HepG2 (cell line): ENCODE measurements at regions not wholly inside any gene's neighbourhood (a gene's known extent, or its start where the extent isn't known, plus 50 kb on each side); places are given as distances from the start of the nearest gene placed in this dataset.

Experiments
- CCAR2 ChIP-seq: fragments of 200-400 bp; formaldehyde crosslinking; optimal IDR thresholded peaks from 2 replicates; pipeline ENCODE3; 2018; ENCODE audit warnings: low read depth, mild to moderate bottlenecking, low read length, moderate library complexity
- DPF2 ChIP-seq: sonication (generic); formaldehyde crosslinking; IDR thresholded peaks from 2 replicates; pipeline ENCODE4 v1.4.0; 2020; ENCODE audit warnings: mild to moderate bottlenecking, low read depth, missing genetic modification reagents, borderline replicate concordance
- EZH2 ChIP-seq: conservative IDR thresholded peaks from 2 replicates; pipeline ENCODE4 v1.6.1; 2012; ENCODE audit warnings: mild to moderate bottlenecking, low read depth, low read length, moderate library complexity
- TRIM24 ChIP-seq: sonication (generic); formaldehyde crosslinking; IDR thresholded peaks from 2 replicates; pipeline ENCODE4 v1.8.0; 2022; ENCODE audit warnings: mild to moderate bottlenecking, missing genetic modification reagents
- ZNF768 ChIP-seq: sonication (generic); formaldehyde crosslinking; IDR thresholded peaks from 2 replicates; pipeline ENCODE4 v1.4.0; 2020; ENCODE audit warnings: missing genetic modification reagents

DNA sequence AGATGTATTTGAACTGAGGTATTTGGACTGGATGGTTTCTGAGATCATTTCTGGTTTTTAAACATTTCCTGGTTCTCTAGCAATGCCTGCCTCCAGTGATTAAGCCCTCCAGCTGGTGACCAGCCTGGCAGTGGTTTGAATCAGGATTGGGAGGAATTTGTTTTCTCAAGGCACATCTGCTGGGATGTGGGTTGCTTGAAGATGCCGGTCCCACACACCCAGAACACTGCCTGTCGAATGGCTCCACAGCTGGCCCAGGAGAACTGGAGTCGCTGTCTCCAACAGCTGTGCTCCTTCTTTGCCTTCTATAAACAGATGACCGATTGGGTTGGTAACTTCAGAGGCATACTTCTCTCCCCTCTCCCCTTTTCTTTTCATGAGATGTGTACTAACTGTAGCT lies 258.0 kb upstream of the DDHD1 start:
- TF ChIP-seq CCAR2 (no peak), EZH2 (no peak), TRIM24 (CRISPR knock-in tag) (no peak), DPF2 (no peak), ZNF768 (CRISPR knock-in tag) (no peak)
